ENCODE measurements at regions not wholly inside any gene's neighbourhood (a gene's known extent, or its start where the extent isn't known, plus 50 kb on each side); places are given as distances from the start of the nearest gene placed in this dataset.

DNA sequence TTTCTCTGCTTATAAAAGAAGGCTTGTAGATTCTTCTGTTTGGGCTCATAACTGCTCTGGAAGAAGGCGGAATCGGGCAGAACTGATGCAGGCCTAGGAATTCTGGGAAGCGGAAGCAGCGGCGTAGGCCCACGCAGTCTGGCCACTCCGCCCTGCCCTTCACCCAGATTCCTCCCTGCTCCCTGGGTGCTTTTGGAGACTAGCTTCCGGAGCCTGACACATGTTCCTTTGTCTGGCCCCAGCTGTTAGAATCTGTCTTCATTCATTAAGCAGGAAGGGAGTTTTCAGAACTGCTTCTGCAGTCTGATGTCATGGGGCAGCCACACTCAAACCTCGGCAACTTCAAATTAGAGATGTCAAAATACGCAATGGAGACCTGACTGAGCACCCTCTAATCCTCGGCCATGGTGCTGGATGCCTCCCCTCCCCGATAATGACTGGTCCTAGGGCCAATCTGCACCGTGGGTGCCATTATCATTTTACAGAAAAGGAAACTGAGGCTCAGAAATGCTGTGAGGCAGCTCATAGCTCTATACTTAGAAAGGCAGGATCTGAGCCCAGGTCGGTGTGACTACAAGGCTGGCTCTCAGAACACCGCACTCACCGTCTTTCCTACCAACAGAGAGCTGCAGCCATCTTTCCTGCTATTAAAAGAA is 275.7 kb downstream of the MYCN start:
- Histone ChIP-seq H3K4me2 (no peak overlapping the region), H3K4me1 (ENCODE audit: control insufficient read depth in 1 of 2, insufficient read depth in 2 of 2, low read depth in 1 of 2, low read length in 1 of 2) (peaks cover 0 to 8% of the 10 kb centered on the region in 2 experiments; a peak in 1 of 4 replicates), H2AFZ (ENCODE audit: low read depth) (no peak overlapping the region), H3F3A (replicated peaks; ENCODE audit: insufficient read depth) (no peaks in the 10 kb centered on the region), H4K20me1 (ENCODE audit: insufficient read depth) (no peaks in the 10 kb centered on the region), H3K9me2 (no peaks in the 10 kb centered on the region), H3K27me3 (ENCODE audit: insufficient read depth) (no peaks in the 10 kb centered on the region), H3K9ac (no peak overlapping the region), H3K36me3 (replicated peaks in 1 of 2; ENCODE audit: control insufficient read depth in 1 of 2, insufficient read depth in 2 of 2, low read length in 1 of 2) (no peaks in the 10 kb centered on the region), H3K27ac (ENCODE audit: low read depth in 2 of 2, low read length in 1 of 2) (no peak overlapping the region), H3K9me3 (no peaks in the 10 kb centered on the region), H3K4me3 (ENCODE audit: low read depth in 2 of 2, low read length in 1 of 2) (no peak overlapping the region), H3K79me2 (ENCODE audit: insufficient read depth) (no peaks in the 10 kb centered on the region)
- DNase-seq: no peak
- POLR2A ChIA-PET: no interaction called here
- WGBS (ENCODE audit: low lambda C conversion rate): 55% methylated on average over 16 of the region's 16 CpGs
- CTCF ChIA-PET: interaction anchor here (1.0 to 1.2 kb wide), 2 partner anchors 16 to 275 kb away, joined by 4 to 6 read pairs; no protein-coding TSS in a partner anchor
- TF ChIP-seq GATA2 (CRISPR knock-in tag; IDR thresholded peaks at IDR 0.05) (no peak), JUND (IDR thresholded peaks at IDR 0.05) (no peak), POLR2AphosphoS5 (IDR thresholded peaks at IDR 0.05; ENCODE audit: low read depth, low read length) (no peak), GABPA (IDR thresholded peaks at IDR 0.05; ENCODE audit: low read depth) (no peak)
- TF ChIP-seq, protein P1, sequence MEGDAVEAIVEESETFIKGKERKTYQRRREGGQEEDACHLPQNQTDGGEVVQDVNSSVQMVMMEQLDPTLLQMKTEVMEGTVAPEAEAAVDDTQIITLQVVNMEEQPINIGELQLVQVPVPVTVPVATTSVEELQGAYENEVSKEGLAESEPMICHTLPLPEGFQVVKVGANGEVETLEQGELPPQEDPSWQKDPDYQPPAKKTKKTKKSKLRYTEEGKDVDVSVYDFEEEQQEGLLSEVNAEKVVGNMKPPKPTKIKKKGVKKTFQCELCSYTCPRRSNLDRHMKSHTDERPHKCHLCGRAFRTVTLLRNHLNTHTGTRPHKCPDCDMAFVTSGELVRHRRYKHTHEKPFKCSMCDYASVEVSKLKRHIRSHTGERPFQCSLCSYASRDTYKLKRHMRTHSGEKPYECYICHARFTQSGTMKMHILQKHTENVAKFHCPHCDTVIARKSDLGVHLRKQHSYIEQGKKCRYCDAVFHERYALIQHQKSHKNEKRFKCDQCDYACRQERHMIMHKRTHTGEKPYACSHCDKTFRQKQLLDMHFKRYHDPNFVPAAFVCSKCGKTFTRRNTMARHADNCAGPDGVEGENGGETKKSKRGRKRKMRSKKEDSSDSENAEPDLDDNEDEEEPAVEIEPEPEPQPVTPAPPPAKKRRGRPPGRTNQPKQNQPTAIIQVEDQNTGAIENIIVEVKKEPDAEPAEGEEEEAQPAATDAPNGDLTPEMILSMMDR (IDR thresholded peaks at IDR 0.05): no peak
- TF ChIP-seq, protein P2, sequence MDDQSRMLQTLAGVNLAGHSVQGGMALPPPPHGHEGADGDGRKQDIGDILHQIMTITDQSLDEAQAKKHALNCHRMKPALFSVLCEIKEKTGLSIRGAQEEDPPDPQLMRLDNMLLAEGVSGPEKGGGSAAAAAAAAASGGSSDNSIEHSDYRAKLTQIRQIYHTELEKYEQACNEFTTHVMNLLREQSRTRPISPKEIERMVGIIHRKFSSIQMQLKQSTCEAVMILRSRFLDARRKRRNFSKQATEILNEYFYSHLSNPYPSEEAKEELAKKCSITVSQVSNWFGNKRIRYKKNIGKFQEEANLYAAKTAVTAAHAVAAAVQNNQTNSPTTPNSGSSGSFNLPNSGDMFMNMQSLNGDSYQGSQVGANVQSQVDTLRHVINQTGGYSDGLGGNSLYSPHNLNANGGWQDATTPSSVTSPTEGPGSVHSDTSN (IDR thresholded peaks at IDR 0.05): no peak

DNA sequence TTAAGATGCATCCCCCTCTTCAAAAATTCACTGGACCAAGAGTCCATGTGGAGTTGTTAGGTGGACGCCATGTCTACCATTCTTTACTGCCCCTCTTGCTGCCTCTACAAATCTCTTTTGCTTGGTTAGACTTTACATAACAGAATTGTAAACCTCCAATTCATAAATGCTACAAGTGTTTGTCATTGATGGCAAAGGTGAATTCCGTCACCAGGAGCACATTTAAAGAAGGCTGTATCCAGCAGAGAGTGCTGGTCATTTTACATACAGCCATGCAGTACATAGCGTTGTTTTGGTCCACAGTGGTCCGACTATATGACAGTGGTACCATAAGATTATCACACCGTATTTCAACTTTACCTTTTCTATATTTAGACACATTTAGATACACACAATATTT is 274.5 kb downstream of the MYCN start:
- ChIA-PET POLR2A (no interaction called here), CTCF (interaction anchor here (1.0 kb wide), 1 partner anchor 14 kb away, joined by 4 read pairs; no protein-coding TSS in a partner anchor)

More for the DNA sequence above, 274.5 kb downstream of the MYCN start:
- H3K79me2 ChIP-seq (ENCODE audit: insufficient read depth): no peaks in the 10 kb centered on the region
- TF ChIP-seq TCF12 (IDR thresholded peaks at IDR 0.05) (no peak), NRF1 (IDR thresholded peaks at IDR 0.05; ENCODE audit: low read depth, low read length) (no peak), EZH2phosphoT487 (IDR thresholded peaks at IDR 0.05; ENCODE audit: borderline replicate concordance, low read depth) (no peak), CHD2 (IDR thresholded peaks at IDR 0.05; ENCODE audit: low read length, partially characterized antibody) (no peak), FOSL2 (IDR thresholded peaks at IDR 0.05; ENCODE audit: borderline replicate concordance, low read depth) (no peak), FOXJ3 (CRISPR knock-in tag; IDR thresholded peaks at IDR 0.05) (no peak), YY1 (IDR thresholded peaks at IDR 0.05; ENCODE audit: low read depth) (no peak), SMC3 (IDR thresholded peaks at IDR 0.05; ENCODE audit: low read depth, low read length) (no peak), RXRA (IDR thresholded peaks at IDR 0.05; ENCODE audit: borderline replicate concordance, low read depth) (no peak), RAD21 (IDR thresholded peaks at IDR 0.05; ENCODE audit: low read length) (no peak), FOXM1 (IDR thresholded peaks at IDR 0.05; ENCODE audit: low read depth) (no peak), TEAD4 (IDR thresholded peaks at IDR 0.05; ENCODE audit: borderline replicate concordance, insufficient read depth) (no peak), ELF1 (IDR thresholded peaks at IDR 0.05) (no peak), GABPA (IDR thresholded peaks at IDR 0.05; ENCODE audit: low read depth) (no peak)
- TF ChIP-seq, protein P3, sequence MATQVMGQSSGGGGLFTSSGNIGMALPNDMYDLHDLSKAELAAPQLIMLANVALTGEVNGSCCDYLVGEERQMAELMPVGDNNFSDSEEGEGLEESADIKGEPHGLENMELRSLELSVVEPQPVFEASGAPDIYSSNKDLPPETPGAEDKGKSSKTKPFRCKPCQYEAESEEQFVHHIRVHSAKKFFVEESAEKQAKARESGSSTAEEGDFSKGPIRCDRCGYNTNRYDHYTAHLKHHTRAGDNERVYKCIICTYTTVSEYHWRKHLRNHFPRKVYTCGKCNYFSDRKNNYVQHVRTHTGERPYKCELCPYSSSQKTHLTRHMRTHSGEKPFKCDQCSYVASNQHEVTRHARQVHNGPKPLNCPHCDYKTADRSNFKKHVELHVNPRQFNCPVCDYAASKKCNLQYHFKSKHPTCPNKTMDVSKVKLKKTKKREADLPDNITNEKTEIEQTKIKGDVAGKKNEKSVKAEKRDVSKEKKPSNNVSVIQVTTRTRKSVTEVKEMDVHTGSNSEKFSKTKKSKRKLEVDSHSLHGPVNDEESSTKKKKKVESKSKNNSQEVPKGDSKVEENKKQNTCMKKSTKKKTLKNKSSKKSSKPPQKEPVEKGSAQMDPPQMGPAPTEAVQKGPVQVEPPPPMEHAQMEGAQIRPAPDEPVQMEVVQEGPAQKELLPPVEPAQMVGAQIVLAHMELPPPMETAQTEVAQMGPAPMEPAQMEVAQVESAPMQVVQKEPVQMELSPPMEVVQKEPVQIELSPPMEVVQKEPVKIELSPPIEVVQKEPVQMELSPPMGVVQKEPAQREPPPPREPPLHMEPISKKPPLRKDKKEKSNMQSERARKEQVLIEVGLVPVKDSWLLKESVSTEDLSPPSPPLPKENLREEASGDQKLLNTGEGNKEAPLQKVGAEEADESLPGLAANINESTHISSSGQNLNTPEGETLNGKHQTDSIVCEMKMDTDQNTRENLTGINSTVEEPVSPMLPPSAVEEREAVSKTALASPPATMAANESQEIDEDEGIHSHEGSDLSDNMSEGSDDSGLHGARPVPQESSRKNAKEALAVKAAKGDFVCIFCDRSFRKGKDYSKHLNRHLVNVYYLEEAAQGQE (IDR thresholded peaks at IDR 0.05; ENCODE audit: low read depth, low read length): no peak
- TF ChIP-seq, protein P4, sequence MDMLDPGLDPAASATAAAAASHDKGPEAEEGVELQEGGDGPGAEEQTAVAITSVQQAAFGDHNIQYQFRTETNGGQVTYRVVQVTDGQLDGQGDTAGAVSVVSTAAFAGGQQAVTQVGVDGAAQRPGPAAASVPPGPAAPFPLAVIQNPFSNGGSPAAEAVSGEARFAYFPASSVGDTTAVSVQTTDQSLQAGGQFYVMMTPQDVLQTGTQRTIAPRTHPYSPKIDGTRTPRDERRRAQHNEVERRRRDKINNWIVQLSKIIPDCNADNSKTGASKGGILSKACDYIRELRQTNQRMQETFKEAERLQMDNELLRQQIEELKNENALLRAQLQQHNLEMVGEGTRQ (IDR thresholded peaks at IDR 0.05; ENCODE audit: borderline replicate concordance, low read depth, low read length): no peak
- TF ChIP-seq, protein P5, sequence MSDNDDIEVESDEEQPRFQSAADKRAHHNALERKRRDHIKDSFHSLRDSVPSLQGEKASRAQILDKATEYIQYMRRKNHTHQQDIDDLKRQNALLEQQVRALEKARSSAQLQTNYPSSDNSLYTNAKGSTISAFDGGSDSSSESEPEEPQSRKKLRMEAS (IDR thresholded peaks at IDR 0.05; ENCODE audit: low read depth): no peak
- H3K9me3 ChIP-seq: no peaks in the 10 kb centered on the region
- H3K4me2 ChIP-seq: no peak overlapping the region
- WGBS (ENCODE audit: low lambda C conversion rate): 31% methylated on average over 5 of the region's 5 CpGs
- no peaks in the 10 kb centered on the region for H3K36me3 ChIP-seq (replicated peaks in 1 of 2; ENCODE audit: control insufficient read depth in 1 of 2, insufficient read depth in 2 of 2, low read length in 1 of 2)
- no peaks in the 10 kb centered on the region for H3K27me3 ChIP-seq (ENCODE audit: insufficient read depth)
- H3F3A ChIP-seq (replicated peaks; ENCODE audit: insufficient read depth): no peaks in the 10 kb centered on the region
- H3K4me1 ChIP-seq (ENCODE audit: control insufficient read depth in 1 of 2, insufficient read depth in 2 of 2, low read depth in 1 of 2, low read length in 1 of 2): peaks cover 0 to 8% of the 10 kb centered on the region in 2 experiments; a peak in 1 of 4 replicates
- H2AFZ ChIP-seq (ENCODE audit: low read depth): no peak overlapping the region
- no peaks in the 10 kb centered on the region for H3K9me2 ChIP-seq
- no peak for DNase-seq
- H3K4me3 ChIP-seq (ENCODE audit: low read depth in 2 of 2, low read length in 1 of 2): no peak overlapping the region
- no peak overlapping the region for H3K9ac ChIP-seq
- no peaks in the 10 kb centered on the region for H4K20me1 ChIP-seq (ENCODE audit: insufficient read depth)
- no peak overlapping the region for H3K27ac ChIP-seq (ENCODE audit: low read depth in 2 of 2, low read length in 1 of 2)
